Stimulated activated CD4-positive, alpha-beta T cell treated with anti-CD3 and anti-CD28 coated beads, Interleukin-12 subunit alpha, Interleukin-12 subunit beta, amount 100 ng/mL, for 4 hours (primary cell): ENCODE measurements at regions not wholly inside any gene's neighbourhood (a gene's known extent, or its start where the extent isn't known, plus 50 kb on each side); places are given as distances from the start of the nearest gene placed in this dataset.

Experiments used
- DNase-seq: peaks from one replicate; pipeline ENCODE4 v3.0.0-alpha.2; 2020

DNA sequence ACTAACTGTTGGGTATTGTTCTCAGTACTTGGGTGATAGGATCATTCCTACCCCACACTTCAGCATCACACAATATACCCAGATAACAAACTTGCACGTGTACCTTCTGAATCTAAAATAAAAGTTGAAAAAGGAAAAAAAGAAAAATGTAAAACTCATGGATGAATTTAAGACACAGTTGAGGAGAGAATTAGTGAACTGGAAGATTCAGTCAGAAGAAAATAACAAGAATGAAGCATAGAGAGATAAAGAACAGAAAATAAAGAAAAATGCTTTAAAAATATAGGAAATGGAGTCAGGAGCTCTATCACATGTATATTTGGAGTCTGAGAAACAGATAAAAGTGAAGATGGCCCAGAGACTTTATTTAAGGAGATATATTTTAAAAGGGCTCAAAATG is 90.4 kb upstream of the SALL3 start:
- DNase-seq = no peak

DNA sequence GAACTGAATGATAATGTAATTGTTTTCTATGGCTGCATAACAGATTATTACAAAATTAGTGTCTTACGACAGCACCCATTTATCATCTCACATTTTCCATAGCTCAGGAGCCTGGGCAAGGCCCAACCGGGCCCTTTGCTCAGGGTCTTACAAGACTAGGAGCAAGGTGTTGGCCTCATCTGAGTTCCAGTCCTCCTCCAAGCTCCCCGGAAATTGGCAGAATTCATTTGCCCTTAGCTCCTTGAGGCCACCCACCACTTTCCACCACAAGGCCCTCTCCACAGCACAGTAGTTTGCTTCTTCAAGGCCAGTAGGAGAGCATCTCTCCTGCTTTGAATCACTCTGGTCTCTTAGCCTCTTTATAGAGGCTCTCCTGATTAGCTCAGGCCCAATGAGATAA is 89.2 kb upstream of the SALL3 start:
- no peak for DNase-seq

GRCh38 chr18:78891185-78891762 is 88.3 kb upstream of the SALL3 start:
- no peak for DNase-seq

DNA sequence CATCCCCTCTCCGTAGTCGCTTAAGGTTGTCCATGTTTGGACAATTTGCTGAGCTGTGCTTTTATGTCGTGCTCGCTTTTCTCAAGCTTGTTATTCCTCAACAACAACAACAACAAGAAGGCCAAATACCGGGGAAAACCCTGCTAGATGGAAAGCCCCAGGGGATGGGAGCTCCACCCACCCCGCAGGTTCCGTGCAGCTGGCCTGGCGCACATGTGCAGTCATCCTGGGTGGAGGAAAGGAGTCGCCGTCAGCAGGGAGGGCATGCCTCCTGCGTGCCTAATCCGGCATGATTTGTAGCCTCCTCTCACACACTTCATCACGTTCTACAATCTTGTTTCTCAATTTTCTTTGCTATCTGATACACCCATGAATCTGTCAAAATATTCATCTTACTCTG is 87.4 kb upstream of the SALL3 start:
- no peak for DNase-seq

DNA sequence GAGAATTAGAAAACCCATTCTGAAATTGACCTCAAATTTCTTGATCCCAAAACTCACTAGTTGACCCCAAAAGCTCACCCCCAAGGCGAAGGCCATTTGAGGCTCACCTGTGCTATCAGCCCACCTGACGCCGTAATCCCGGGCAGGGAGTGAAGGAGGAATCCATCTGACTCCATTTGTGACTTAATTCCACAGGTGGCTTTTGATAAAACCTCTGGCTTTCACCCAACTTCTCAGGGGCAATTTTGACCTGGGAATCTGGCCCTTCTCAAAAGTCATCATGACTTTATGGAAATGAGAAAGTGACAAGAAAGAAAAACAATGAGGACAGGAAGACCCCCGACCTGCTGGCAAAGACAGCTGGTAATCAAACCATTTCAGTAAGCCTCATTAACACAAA is 86.9 kb upstream of the SALL3 start:
- no peak for DNase-seq

GRCh38 chr18:78893281-78894032 is 86.2 kb upstream of the SALL3 start:
- DNase-seq = no peak

GRCh38 chr18:78894033-78894305 is 85.6 kb upstream of the SALL3 start:
- DNase-seq = no peak

GRCh38 chr18:78895207-78896001 is 84.2 kb upstream of the SALL3 start:
- no peak for DNase-seq

GRCh38 chr18:78896111-78896905 is 83.3 kb upstream of the SALL3 start:
- no peak for DNase-seq

DNA sequence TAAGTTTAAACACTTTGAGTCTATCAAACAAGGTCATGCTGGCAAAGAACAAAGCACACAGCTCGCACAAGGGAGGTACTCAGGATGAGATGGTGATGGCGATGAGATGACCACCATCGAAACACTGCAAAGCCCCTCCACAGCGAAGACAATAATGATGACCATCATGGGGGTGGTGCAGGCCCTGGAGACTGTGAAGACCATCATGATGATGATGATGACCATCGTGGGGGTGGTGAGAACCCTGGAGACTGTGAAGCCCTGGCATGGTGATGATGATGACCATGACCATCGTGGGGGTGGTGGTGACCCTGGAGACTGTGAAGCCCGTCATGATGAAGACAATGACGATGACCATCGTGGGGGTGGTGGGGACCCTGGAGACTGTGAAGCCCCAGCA is 81.6 kb upstream of the SALL3 start:
- DNase-seq = no peak

DNA sequence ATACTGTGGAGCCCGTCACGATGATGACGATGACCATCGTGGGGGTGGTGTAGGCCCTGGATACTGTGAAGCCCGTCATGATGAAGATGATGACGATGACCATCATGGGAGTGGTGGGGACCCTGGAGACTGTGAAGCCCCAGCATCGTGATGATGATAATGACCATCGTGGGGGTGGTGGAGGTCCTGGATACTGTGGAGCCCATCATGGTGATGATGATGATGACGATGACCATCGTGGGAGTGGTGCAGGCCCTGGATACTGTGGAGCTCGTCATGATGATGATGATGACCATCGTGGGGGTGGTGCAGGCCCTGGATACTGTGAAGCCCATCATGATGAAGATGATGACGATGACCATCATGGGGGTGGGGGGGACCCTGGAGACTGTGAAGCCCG is 81.0 kb upstream of the SALL3 start:
- no peak for DNase-seq

- no peak for DNase-seq
Measured at GRCh38 chr18:78899241-78899640, 80.4 kb upstream of the SALL3 start.

DNA sequence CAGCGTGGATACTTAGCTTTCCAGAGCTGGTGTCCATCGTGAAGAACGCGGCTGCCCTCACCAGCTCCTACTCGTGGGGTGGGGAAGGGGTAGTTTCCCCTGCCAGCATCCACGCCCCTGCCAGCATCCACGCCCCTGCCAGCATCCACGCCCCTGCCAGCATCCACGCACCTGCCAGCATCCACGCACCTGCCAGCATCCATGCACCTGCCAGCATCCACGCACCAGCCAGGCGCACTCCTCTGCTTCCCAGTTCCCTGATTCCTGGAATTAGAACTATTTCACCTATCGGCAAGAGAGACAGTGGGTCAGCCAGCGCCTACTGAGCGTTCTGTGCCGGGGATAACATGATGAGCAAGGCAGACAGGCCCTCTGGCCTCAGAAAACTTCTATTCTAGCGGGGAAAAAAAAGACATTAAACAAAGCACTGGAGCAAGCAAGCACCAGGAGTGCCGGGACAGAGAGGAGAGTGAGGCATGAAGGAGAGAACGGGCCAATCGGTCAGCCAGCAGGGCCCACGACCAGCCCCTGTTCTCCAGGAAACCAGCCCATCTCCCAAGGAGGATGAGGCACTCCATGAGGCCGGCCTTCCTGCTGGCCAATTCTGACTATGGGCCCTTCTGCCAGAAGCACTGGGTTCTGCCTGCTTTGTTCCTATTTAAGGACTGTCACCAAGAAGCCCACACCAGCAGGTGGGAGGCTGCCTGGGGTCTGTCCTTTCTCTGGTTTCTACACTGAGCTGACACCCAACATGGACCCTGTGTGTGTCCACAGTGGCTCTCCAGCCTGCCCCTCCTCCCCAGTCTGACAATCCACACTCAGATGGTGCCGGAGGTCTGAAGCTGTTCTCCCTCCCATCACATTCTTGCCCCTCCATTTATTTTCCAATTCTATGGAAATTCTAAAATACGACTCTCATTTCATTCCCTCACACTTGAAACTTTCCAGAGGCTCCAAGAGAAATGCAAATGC is 78.4 kb upstream of the SALL3 start:
- DNase-seq = no peak

DNA sequence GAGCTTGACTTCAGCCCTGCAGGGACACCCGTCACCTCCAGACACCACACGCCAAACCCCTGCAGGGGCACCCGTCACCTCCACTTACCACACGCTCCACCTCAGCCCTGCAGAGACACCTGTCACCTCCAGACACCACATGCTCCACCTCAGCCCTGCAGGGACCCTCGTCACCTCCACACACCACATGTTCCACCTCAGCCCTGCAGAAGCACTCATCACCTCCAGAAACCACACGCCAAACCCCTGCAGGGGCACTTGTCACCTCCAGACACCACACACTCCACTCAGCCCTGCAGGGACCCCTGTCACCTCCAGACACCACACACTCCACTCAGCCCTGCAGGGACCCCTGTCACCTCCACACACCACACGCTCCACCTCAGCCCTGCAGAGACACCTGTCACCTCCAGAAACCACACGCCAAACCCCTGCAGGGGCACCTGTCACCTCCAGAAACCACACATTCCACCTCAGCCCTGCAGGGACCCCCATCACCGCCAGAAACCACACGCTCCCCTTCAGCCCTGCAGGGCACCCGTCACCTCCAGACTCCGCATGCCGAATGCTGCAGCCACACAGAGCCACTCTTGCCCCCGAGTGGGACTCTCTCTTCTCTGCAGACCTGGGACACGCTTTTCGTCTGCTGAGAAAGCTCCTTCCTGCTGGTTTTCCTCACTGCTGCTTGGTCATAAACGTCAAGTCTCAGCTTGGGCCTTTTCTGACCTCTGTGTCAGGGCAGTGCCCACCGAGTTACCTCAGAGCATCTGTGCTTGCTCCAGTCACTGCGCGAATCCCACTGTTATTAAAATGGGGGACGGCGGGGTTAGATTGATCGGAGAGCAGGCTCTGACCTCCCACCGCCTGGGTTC is 77.5 kb upstream of the SALL3 start:
- no peak for DNase-seq

- DNase-seq = no peak
Measured at GRCh38 chr18:78902795-78903435, 76.7 kb upstream of the SALL3 start.

GRCh38 chr18:78903436-78904178 is 76.0 kb upstream of the SALL3 start:
- no peak for DNase-seq

DNA sequence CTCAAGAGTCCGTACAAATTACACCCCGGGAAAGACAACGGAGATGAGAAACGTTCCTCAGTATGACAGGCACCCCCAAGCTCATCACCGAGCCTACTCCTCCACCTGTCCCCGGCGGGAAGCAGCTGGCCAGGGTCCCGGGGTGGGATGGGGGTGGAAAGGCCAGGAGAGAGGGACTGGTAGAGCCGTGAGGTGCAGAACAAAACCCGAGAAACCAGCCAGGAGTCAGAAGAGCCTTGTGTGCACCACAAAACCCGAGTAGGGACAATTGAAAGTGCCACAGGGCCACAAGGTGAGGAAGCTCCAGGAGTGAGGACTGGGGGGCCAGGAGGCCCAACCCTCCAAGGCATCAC is 75.5 kb upstream of the SALL3 start:
- DNase-seq = no peak

GRCh38 chr18:78905334-78905733 is 74.3 kb upstream of the SALL3 start:
- DNase-seq = no peak

GRCh38 chr18:78906066-78906465 is 73.6 kb upstream of the SALL3 start:
- no peak for DNase-seq
